A549 (cell line): ENCODE measurements at regions not wholly inside any gene's neighbourhood (a gene's known extent, or its start where the extent isn't known, plus 50 kb on each side); places are given as distances from the start of the nearest gene placed in this dataset.

Experiments
- ATAC-seq, 2 experiments: fragments of 200-7000 bp in 1 of 2; fragments of >200 bp in 1 of 2; cut with Nextera tagmentation in 1 of 2; cut with Tn5 transposase in 1 of 2; 3 replicates each; pipeline versions ENCODE4 v1.8.0 to v1.9.1; 2018 to 2020; ENCODE audit warnings: mild to moderate bottlenecking in 1 of 2, moderate library complexity in 1 of 2
- CTCF ChIA-PET: fragments of 300-600 bp; sonication (Branson Sonifier 250); formaldehyde crosslinking; extraction: SDS; loops from one replicate; lab custom pipeline; 2021; ENCODE audit warnings: antibody characterized with exemption, inconsistent platforms; lab: Yijun Ruan, JAX
- POLR2A ChIA-PET: fragments of 350-600 bp; formaldehyde crosslinking; extraction: SDS; loops from one replicate; lab custom pipeline; 2021; ENCODE audit warnings: antibody characterized with exemption, inconsistent platforms; lab: Yijun Ruan, JAX
- DNase-seq, 2 experiments: peaks; one replicate each; pipeline versions ENCODE4 v3.0.0 to v3.0.0-alpha.2; 2011 to 2016; ENCODE audit warnings: low read depth in 1 of 2, low spot score in 1 of 2
- FAIRE-seq: peaks from 2 replicates; lab custom pipeline; 2011; peaks lifted over from hg19 to GRCh38; lab: Jason Lieb, UNC
- H3K27ac ChIP-seq, 2 experiments: fragments of >200 bp; sonication (Bioruptor Twin); formaldehyde crosslinking; 3 replicates each; pipeline ENCODE4 v1.5.1; 2016 to 2017
- H3K4me1 ChIP-seq: fragments of >200 bp; sonication (Bioruptor Twin); formaldehyde crosslinking; 3 replicates; pipeline ENCODE4 v1.6.1; 2016
- H3K4me2 ChIP-seq: fragments of >200 bp; sonication (Bioruptor Twin); formaldehyde crosslinking; 3 replicates; pipeline ENCODE4 v1.6.1; 2016
- H3K4me3 ChIP-seq: fragments of >200 bp; sonication (Bioruptor Twin); formaldehyde crosslinking; 3 replicates; pipeline ENCODE4 v1.5.1; 2016
- H3K9me3 ChIP-seq: fragments of >200 bp; sonication (Bioruptor Twin); formaldehyde crosslinking; 3 replicates; pipeline ENCODE4 v1.6.1; 2016
- CHD2 ChIP-seq: fragments of 150-350 bp; IDR thresholded peaks from 2 replicates; pipeline ENCODE4 v1.6.1; 2014; ENCODE audit warnings: low read length; ENCODE audit not compliant: partially characterized antibody
- CHD4 ChIP-seq: fragments of 200-600 bp; sonication (generic); IDR thresholded peaks from 2 replicates; pipeline ENCODE4 v1.6.1; 2016; ENCODE audit warnings: antibody characterized with exemption, mild to moderate bottlenecking, borderline replicate concordance
- EHMT2 ChIP-seq: fragments of 200-600 bp; sonication (generic); IDR thresholded peaks from 2 replicates; pipeline ENCODE4 v1.6.1; 2016; ENCODE audit warnings: antibody characterized with exemption, low read depth, mild to moderate bottlenecking, moderate library complexity
- ESRRA ChIP-seq: fragments of 150-350 bp; IDR thresholded peaks from 2 replicates; pipeline ENCODE4 v1.6.1; 2014; ENCODE audit warnings: mild to moderate bottlenecking, low read length, borderline replicate concordance
- FOXS1 ChIP-seq: fragments of 250-450 bp; sonication (Bioruptor Pico); IDR thresholded peaks from 2 replicates; pipeline ENCODE4 v1.5.0; 2020; ENCODE audit warnings: mild to moderate bottlenecking, moderate library complexity
- GATA3 ChIP-seq: IDR thresholded peaks from 2 replicates; pipeline ENCODE4 v1.6.1; 2012; ENCODE audit warnings: borderline replicate concordance
- HOXB5 ChIP-seq: fragments of 250-450 bp; sonication (Bioruptor Pico); IDR thresholded peaks from 2 replicates; pipeline ENCODE4 v1.5.0; 2020; ENCODE audit warnings: mild to moderate bottlenecking, moderate library complexity
- KDM1A ChIP-seq: fragments of 200-600 bp; sonication (generic); IDR thresholded peaks from 2 replicates; pipeline ENCODE4 v1.6.1; 2016; ENCODE audit warnings: low read depth, mild to moderate bottlenecking
- KDM5A ChIP-seq: fragments of 200-600 bp; sonication (generic); IDR thresholded peaks from 2 replicates; pipeline ENCODE4 v1.6.1; 2016; ENCODE audit warnings: antibody characterized with exemption, mild to moderate bottlenecking
- MAFK ChIP-seq: fragments of 450-650 bp; IDR thresholded peaks from 2 replicates; pipeline ENCODE4 v1.6.1; 2014; ENCODE audit not compliant: partially characterized antibody
- MAZ ChIP-seq: fragments of 150-350 bp; IDR thresholded peaks from 2 replicates; pipeline ENCODE4 v1.6.1; 2014; ENCODE audit warnings: antibody characterized with exemption, low read depth, low read length, borderline replicate concordance
- NR3C1 ChIP-seq: fragments of >200 bp; sonication (Bioruptor Twin); formaldehyde crosslinking; IDR thresholded peaks from 3 replicates; pipeline ENCODE4 v1.6.1; 2017
- POLR2A ChIP-seq: IDR thresholded peaks from 2 replicates; pipeline ENCODE4 v1.6.1; 2012; ENCODE audit warnings: mild to moderate bottlenecking, low read length
- POLR2AphosphoS2 ChIP-seq: conservative IDR thresholded peaks from 2 replicates; pipeline ENCODE4 v1.6.1; 2012; ENCODE audit warnings: low read length, improper control_type of control experiment, inconsistent platforms
- RAD21 ChIP-seq, 2 experiments: fragments of >200 bp in 1 of 2; sonication (Bioruptor Twin) in 1 of 2; formaldehyde crosslinking in 1 of 2; IDR thresholded peaks in 1 of 2; conservative IDR thresholded peaks in 1 of 2; 2 replicates in 1 of 2; 3 replicates in 1 of 2; pipeline ENCODE4 v1.6.1; 2012 to 2018; ENCODE audit warnings: inconsistent platforms in 1 of 2
- RARB ChIP-seq: fragments of 250-450 bp; sonication (Bioruptor Pico); IDR thresholded peaks from 2 replicates; pipeline ENCODE4 v1.8.0; 2021; ENCODE audit warnings: mild to moderate bottlenecking, moderate library complexity
- RNF2 ChIP-seq: fragments of 200-600 bp; sonication (generic); IDR thresholded peaks from 2 replicates; pipeline ENCODE4 v1.6.1; 2016; ENCODE audit warnings: low read depth, mild to moderate bottlenecking, antibody characterized with exemption, moderate library complexity, borderline replicate concordance
- SREBF2 ChIP-seq: fragments of 450-650 bp; IDR thresholded peaks from 2 replicates; pipeline ENCODE4 v1.6.1; 2014; ENCODE audit warnings: mild to moderate bottlenecking, moderate library complexity
- ZC3H11A ChIP-seq: fragments of 450-650 bp; IDR thresholded peaks from 2 replicates; pipeline ENCODE4 v1.6.1; 2014; ENCODE audit warnings: antibody characterized with exemption, mild to moderate bottlenecking
- ZFP36 ChIP-seq: fragments of 450-650 bp; IDR thresholded peaks from 2 replicates; pipeline ENCODE4 v1.6.1; 2014; ENCODE audit warnings: borderline replicate concordance; ENCODE audit not compliant: partially characterized antibody
- ZNF302 ChIP-seq: fragments of 250-450 bp; sonication (Bioruptor Pico); IDR thresholded peaks from 2 replicates; pipeline ENCODE4 v1.9.0; 2021; ENCODE audit warnings: inconsistent platforms, mild to moderate bottlenecking, moderate library complexity
- ZSCAN20 ChIP-seq: fragments of 250-450 bp; sonication (Bioruptor Pico); IDR thresholded peaks from 2 replicates; pipeline ENCODE4 v1.8.0; 2022; ENCODE audit warnings: mild to moderate bottlenecking, moderate library complexity
- WGBS: methylation state at CpG from one replicate; pipeline ENCODE4 v1.1.6; 2017; ENCODE audit errors: missing lambda C conversion rate; 5-methylcytosine and 5-hydroxymethylcytosine counted together
- TF ChIP-seq, protein P1 (sequence below): fragments of >200 bp; sonication (Bioruptor Twin); formaldehyde crosslinking; IDR thresholded peaks from 3 replicates; pipeline ENCODE4 v1.6.1; 2016
- TF ChIP-seq, protein P2 (sequence below): fragments of 150-350 bp; IDR thresholded peaks from 2 replicates; pipeline ENCODE4 v1.6.1; 2014; ENCODE audit warnings: low read depth, mild to moderate bottlenecking, low read length
- TF ChIP-seq, protein P3 (sequence below): fragments of >200 bp; sonication (Bioruptor Twin); formaldehyde crosslinking; IDR thresholded peaks from 3 replicates; pipeline ENCODE4 v1.5.1; 2016
- TF ChIP-seq, protein P4 (sequence below): IDR thresholded peaks from 2 replicates; pipeline ENCODE4 v1.6.1; 2012; ENCODE audit warnings: low read depth, borderline replicate concordance
- TF ChIP-seq, protein P5 (sequence below): fragments of 450-650 bp; IDR thresholded peaks from 2 replicates; pipeline ENCODE4 v1.6.1; 2014; ENCODE audit warnings: antibody characterized with exemption

DNA sequence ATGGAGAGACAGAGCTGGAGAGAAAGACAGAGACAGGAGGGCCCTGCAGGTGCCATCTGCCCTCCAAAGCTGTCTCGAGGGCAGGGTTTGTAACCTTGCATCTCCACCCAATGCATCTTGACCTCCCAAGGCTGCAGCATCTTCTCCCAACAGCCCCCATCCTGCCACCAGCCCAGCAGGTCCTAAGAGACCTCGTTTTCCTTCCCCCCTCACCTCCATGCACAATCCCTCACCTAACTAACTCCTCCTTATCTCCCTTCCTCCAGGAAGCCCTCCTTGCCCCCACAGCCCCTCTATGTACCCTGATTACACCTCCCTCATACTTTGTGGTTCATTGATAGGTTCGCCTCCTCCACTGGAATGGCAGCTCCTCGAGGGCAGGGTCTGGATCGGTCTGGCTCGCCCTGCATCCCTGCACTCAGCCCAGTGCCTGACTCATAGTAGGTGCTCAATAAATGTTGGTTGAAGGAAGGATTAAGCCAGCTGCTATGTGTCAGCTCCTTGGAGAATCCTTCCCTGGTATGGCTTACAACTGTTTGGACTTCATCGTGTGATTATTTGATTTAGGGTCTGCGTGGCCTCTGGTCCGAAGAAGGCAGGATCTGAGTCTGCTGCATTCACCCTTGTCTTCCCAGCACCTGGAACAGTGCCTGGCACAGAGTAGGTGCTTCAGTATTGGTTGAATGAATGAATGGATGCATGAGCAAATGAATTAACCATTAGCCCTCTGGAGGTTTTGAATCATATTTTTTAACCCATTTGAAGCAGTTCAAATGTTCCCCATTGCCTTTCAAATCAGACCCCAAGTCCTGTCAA lies 105.6 kb upstream of the PTPN1 start:
- POLR2A ChIA-PET: no interaction called here
- WGBS: 78% methylated on average over 8 of the region's 9 CpGs

DNA sequence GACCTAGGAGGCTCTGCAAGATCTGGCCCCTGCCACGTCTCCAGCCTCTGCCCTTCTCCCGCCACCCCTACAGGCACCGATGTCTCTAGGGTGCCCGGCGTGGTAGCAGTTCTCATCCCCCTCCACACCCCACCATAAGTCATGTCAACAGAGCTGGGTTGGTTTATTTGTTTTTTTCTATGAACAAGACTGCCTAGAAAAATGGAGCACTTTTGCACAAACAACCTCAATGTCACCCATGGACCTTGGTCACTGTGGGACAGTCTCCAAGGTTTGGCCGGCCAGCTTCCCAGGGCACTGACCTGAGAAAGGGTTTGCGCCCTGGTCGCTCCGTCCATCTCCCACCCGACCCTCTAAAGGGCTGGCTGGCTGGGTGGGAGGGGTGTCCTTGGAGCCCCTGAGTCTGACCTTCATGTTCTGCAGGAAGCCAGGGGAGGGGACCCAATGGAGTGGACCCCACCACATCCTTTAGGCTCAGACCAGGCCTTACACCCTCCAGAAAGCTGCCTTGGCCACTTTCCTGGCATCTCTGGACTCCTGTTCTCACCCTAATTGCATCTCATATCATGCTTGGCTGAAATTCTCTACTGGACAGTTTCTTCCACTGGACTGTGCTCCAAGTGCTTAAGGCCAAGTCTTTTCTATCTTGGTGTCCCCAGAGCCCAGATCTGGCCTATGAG lies 104.8 kb upstream of the PTPN1 start:
- WGBS: 79% methylated on average over 10 of the region's 10 CpGs
- ChIA-PET POLR2A (no interaction called here), CTCF (interaction anchor here (1.0 kb wide), 1 partner anchor 46 kb away, joined by 4 read pairs; no protein-coding TSS in a partner anchor)
- Histone ChIP-seq H3K4me3 (no peak overlapping the region), H3K4me1 (peaks cover 21% of the 10 kb centered on the region), H3K9me3 (peaks cover 5% of the 10 kb centered on the region), H3K4me2 (no peak overlapping the region), H3K27ac (peak overlapping the region; percentile 33 to 67; a peak in 4 of 6 replicates)
- no peak for FAIRE-seq
- ATAC-seq: no peak
- DNase-seq: no peak
- no peak for TF ChIP-seq ESRRA
- TF ChIP-seq ZNF302: no peak
- no peak for TF ChIP-seq RAD21 (conservative IDR thresholded peaks at IDR 0.05 in 1 of 2, IDR thresholded peaks at IDR 0.05 in 1 of 2)
- no peak for TF ChIP-seq MAFK
- TF ChIP-seq, protein P1, sequence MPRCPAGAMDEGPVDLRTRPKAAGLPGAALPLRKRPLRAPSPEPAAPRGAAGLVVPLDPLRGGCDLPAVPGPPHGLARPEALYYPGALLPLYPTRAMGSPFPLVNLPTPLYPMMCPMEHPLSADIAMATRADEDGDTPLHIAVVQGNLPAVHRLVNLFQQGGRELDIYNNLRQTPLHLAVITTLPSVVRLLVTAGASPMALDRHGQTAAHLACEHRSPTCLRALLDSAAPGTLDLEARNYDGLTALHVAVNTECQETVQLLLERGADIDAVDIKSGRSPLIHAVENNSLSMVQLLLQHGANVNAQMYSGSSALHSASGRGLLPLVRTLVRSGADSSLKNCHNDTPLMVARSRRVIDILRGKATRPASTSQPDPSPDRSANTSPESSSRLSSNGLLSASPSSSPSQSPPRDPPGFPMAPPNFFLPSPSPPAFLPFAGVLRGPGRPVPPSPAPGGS: no peak
- TF ChIP-seq, protein P2, sequence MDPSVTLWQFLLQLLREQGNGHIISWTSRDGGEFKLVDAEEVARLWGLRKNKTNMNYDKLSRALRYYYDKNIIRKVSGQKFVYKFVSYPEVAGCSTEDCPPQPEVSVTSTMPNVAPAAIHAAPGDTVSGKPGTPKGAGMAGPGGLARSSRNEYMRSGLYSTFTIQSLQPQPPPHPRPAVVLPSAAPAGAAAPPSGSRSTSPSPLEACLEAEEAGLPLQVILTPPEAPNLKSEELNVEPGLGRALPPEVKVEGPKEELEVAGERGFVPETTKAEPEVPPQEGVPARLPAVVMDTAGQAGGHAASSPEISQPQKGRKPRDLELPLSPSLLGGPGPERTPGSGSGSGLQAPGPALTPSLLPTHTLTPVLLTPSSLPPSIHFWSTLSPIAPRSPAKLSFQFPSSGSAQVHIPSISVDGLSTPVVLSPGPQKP: no peak
- TF ChIP-seq RARB (CRISPR knock-in tag): no peak
- TF ChIP-seq ZFP36: no peak
- no peak for TF ChIP-seq KDM1A
- no peak for TF ChIP-seq NR3C1
- no peak for TF ChIP-seq ZSCAN20 (CRISPR knock-in tag)
- no peak for TF ChIP-seq ZC3H11A

More for the DNA sequence above, 105.6 kb upstream of the PTPN1 start:
- TF ChIP-seq, protein P3, sequence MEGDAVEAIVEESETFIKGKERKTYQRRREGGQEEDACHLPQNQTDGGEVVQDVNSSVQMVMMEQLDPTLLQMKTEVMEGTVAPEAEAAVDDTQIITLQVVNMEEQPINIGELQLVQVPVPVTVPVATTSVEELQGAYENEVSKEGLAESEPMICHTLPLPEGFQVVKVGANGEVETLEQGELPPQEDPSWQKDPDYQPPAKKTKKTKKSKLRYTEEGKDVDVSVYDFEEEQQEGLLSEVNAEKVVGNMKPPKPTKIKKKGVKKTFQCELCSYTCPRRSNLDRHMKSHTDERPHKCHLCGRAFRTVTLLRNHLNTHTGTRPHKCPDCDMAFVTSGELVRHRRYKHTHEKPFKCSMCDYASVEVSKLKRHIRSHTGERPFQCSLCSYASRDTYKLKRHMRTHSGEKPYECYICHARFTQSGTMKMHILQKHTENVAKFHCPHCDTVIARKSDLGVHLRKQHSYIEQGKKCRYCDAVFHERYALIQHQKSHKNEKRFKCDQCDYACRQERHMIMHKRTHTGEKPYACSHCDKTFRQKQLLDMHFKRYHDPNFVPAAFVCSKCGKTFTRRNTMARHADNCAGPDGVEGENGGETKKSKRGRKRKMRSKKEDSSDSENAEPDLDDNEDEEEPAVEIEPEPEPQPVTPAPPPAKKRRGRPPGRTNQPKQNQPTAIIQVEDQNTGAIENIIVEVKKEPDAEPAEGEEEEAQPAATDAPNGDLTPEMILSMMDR: no peak
- TF ChIP-seq POLR2AphosphoS2: no peak
- no peak for TF ChIP-seq EHMT2
- no peak for TF ChIP-seq SREBF2
- no peak for TF ChIP-seq HOXB5 (CRISPR knock-in tag)
- TF ChIP-seq, protein P4, sequence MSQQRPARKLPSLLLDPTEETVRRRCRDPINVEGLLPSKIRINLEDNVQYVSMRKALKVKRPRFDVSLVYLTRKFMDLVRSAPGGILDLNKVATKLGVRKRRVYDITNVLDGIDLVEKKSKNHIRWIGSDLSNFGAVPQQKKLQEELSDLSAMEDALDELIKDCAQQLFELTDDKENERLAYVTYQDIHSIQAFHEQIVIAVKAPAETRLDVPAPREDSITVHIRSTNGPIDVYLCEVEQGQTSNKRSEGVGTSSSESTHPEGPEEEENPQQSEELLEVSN: no peak
- no peak for TF ChIP-seq KDM5A
- no peak for TF ChIP-seq CHD2
- no peak for TF ChIP-seq POLR2A
- TF ChIP-seq, protein P1: no peak
- no peak for TF ChIP-seq FOXS1
- TF ChIP-seq MAZ: no peak
- TF ChIP-seq, protein P5, sequence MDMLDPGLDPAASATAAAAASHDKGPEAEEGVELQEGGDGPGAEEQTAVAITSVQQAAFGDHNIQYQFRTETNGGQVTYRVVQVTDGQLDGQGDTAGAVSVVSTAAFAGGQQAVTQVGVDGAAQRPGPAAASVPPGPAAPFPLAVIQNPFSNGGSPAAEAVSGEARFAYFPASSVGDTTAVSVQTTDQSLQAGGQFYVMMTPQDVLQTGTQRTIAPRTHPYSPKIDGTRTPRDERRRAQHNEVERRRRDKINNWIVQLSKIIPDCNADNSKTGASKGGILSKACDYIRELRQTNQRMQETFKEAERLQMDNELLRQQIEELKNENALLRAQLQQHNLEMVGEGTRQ: no peak
- TF ChIP-seq, protein P2: no peak
- TF ChIP-seq RNF2: no peak
- no peak for TF ChIP-seq CHD4
- no peak for TF ChIP-seq GATA3
- Histone ChIP-seq H3K9me3 (no peaks in the 10 kb centered on the region), H3K27ac (peak overlapping the region; percentile 67 to 87; a peak in 5 of 6 replicates), H3K4me1 (peaks cover 29% of the 10 kb centered on the region), H3K4me3 (no peak overlapping the region), H3K4me2 (no peak overlapping the region)
- ATAC-seq: no peak
- CTCF ChIA-PET: interaction anchor here (0.8 to 6.5 kb wide), 3 partner anchors 27 to 59 kb away, joined by 3 to 56 read pairs (median 4); no protein-coding TSS in a partner anchor
- FAIRE-seq: no peak
- no peak for DNase-seq
